Vagina (tissue), 2 donors: ENCODE measurements at regions not wholly inside any gene's neighbourhood (a gene's known extent, or its start where the extent isn't known, plus 50 kb on each side); places are given as distances from the start of the nearest gene placed in this dataset.

Source experiments
- CTCF ChIP-seq, 3 experiments: fragments of 450-650 bp in 2 of 3; fragments of 200-600 bp in 1 of 3; sonication (generic) in 1 of 3; IDR thresholded peaks; one replicate each; pipeline ENCODE4 v1.5.1; 2017 to 2019; ENCODE audit warnings: antibody characterized with exemption in 3 of 3, mild to moderate bottlenecking in 2 of 3, moderate library complexity in 2 of 3
- POLR2AphosphoS5 ChIP-seq, 2 donors: sonication (generic); formaldehyde crosslinking; IDR thresholded peaks; one replicate each; pipeline ENCODE4 v1.9.0; 2017; ENCODE audit warnings: antibody characterized with exemption in 2 of 2, mild to moderate bottlenecking in 2 of 2, low read depth in 1 of 2; ENCODE audit not compliant: insufficient read depth in 1 of 2

- TF ChIP-seq CTCF (IDR thresholded peaks at IDR 0.05) (peak in 1 of 3 experiments; percentile 23), POLR2AphosphoS5 (IDR thresholded peaks at IDR 0.05; ENCODE audit: insufficient read depth in 1 of 2, low read depth in 1 of 2) (peak; percentile 29 to 66)
Measured at GRCh38 chr18:45169610-45170009, 445.7 kb upstream of the SLC14A2 start.
